ENCODE measurements at regions not wholly inside any gene's neighbourhood (a gene's known extent, or its start where the extent isn't known, plus 50 kb on each side); places are given as distances from the start of the nearest gene placed in this dataset.

DNA sequence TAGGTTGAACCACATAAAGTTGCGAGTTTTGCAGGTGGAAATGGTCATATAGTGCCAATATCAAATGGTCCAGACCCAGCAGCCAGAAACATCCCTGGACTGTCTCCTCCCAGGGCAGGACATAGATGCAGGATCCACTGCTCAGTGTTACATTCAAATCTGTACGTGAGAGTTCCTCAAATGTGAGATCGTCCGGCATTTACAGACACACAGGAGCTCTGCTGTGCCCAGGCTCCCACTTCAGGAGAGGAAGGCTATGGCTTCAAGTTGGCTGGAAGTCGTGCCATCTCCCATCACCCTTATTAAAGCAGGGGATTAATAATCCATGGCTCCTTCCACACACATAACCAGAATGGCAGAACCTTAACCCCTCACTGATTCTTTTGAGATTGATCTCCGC, 688.2 kb upstream of the HS6ST1 start:
- H3K27me3 ChIP-seq: no peaks in the 10 kb centered on the region
- no peaks in the 10 kb centered on the region for H3K4me1 ChIP-seq
- DNase-seq (ENCODE audit: low spot score in 2 of 2): no peak
- H3K36me3 ChIP-seq: no peaks in the 10 kb centered on the region
- H3K4me3 ChIP-seq: no peak overlapping the region
- TF ChIP-seq, protein P1, sequence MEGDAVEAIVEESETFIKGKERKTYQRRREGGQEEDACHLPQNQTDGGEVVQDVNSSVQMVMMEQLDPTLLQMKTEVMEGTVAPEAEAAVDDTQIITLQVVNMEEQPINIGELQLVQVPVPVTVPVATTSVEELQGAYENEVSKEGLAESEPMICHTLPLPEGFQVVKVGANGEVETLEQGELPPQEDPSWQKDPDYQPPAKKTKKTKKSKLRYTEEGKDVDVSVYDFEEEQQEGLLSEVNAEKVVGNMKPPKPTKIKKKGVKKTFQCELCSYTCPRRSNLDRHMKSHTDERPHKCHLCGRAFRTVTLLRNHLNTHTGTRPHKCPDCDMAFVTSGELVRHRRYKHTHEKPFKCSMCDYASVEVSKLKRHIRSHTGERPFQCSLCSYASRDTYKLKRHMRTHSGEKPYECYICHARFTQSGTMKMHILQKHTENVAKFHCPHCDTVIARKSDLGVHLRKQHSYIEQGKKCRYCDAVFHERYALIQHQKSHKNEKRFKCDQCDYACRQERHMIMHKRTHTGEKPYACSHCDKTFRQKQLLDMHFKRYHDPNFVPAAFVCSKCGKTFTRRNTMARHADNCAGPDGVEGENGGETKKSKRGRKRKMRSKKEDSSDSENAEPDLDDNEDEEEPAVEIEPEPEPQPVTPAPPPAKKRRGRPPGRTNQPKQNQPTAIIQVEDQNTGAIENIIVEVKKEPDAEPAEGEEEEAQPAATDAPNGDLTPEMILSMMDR (IDR thresholded peaks at IDR 0.05): no peak
- intact Hi-C loops (cut with DNase I): no loop called here
- H3K27ac ChIP-seq: no peak overlapping the region
- no peaks in the 10 kb centered on the region for H3K9me3 ChIP-seq

DNA sequence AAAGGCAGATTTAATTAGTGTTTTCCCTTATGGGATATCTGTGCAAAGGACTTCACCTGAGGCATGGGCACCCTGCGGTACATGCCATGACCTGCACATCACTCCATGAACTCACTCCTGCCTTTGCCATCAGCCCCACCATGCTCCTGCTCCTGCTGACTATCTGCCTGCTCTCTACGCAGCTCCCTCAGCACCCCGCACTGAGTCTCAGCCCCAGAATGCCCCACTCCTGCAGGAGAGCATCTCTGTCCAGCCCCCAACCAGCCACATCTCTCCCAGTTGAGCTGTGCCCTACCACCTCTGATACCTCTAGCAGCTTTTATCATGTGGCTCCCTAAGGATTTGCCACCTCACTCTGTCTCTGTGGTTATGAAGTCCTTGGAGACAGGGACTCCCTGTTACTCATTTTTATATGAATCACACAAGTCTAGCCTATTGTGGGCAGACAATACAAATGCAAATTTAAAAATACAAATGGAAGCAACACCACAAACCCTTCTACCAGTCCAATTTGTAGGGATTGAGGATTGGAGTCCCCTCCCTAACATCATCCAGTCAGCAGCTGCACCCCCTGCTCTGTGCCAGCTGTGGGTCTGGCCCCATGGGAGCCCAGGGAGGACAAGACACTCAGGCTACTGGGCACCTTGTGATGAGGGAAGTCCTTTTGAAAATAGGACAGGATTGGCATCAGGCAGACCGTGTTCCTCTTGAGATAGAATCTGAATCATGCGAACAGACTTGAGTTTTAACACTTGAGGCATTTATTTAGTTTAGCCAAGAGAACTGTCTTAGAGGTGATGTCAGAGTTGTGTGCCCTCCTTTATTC, 689.6 kb upstream of the HS6ST1 start:
- Histone ChIP-seq H3K4me1 (no peaks in the 10 kb centered on the region), H3K4me3 (no peak overlapping the region), H3K9me3 (no peaks in the 10 kb centered on the region), H3K36me3 (no peaks in the 10 kb centered on the region), H3K27me3 (no peaks in the 10 kb centered on the region), H3K27ac (no peak overlapping the region)
- intact Hi-C loops (cut with DNase I): no loop called here
- DNase-seq (ENCODE audit: low spot score in 2 of 2): no peak
- TF ChIP-seq, protein P1 (IDR thresholded peaks at IDR 0.05): no peak

DNA sequence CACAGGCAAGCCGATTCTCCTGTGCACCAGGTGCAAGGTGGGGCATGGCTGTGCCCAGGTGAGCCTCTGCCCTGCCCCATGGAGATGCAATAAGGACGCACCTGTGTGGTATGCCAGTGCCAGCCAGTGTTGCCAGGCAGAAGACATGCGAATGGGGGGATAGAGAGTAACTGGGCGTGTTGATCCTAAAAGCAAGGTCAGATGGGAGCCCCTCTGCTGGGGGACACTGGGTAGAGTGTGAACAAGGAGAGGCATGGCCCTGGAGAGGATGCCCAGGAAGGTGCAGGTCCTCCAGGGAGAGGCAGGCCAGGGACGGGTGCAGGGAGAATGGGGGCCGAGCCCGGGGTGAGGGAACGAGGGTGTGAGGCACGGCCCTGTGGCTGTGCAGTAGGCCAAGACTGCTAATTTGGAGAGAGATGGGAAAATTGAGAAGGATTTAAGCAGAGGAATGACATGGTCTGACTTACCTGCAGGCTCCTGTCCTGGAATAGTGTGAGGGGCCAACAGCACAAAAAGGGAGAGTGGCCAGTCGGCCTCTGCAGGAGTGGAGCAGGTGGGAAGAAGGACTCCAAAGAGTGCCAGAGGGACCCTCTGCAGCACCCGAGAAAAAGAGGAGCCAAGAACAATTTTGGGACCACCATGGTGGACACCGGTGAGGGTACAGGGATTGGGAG, 690.4 kb upstream of the HS6ST1 start:
- DNase-seq (ENCODE audit: low spot score in 2 of 2): no peak
- H3K4me3 ChIP-seq: no peak overlapping the region
- H3K4me1 ChIP-seq: no peaks in the 10 kb centered on the region
- H3K36me3 ChIP-seq: no peaks in the 10 kb centered on the region
- no peaks in the 10 kb centered on the region for H3K9me3 ChIP-seq
- no peaks in the 10 kb centered on the region for H3K27me3 ChIP-seq
- H3K27ac ChIP-seq: no peak overlapping the region
- TF ChIP-seq, protein P1 (IDR thresholded peaks at IDR 0.05): no peak
- intact Hi-C loops (cut with DNase I): no loop called here

DNA sequence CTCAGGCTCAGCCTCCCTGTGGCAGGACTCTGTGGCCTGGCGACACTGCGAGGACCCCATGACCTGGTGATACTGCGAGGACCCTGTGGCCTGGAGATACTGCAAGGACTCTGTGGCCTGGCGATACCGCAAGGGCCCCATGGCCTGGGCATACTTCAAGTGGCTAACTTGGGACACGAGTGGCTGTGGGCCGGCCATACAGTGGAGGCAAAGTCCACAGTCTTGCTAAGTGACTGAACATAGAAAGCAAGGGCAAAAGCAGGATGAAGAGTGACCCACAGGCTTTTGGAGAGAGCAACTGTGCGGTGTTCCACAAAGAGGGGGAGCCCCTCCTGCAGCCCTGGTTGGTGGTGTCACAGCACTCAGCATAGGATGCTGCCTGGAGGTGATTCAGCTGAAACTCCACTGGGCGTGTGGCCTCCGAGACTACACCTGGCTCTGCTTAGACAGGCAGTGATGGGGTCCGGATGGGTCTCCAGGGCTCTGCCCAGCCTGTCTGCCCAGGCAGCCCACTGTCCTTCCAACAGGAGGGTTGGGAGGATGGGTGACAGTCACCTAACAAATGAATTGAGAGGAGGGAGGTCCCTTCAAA, 691.0 kb upstream of the HS6ST1 start:
- Histone ChIP-seq H3K4me1 (no peaks in the 10 kb centered on the region), H3K9me3 (no peaks in the 10 kb centered on the region), H3K27ac (no peak overlapping the region), H3K36me3 (no peaks in the 10 kb centered on the region), H3K27me3 (no peaks in the 10 kb centered on the region), H3K4me3 (no peak overlapping the region)
- TF ChIP-seq, protein P1 (IDR thresholded peaks at IDR 0.05): no peak
- intact Hi-C loops (cut with DNase I): no loop called here
- no peak for DNase-seq (ENCODE audit: low spot score in 2 of 2)

DNA sequence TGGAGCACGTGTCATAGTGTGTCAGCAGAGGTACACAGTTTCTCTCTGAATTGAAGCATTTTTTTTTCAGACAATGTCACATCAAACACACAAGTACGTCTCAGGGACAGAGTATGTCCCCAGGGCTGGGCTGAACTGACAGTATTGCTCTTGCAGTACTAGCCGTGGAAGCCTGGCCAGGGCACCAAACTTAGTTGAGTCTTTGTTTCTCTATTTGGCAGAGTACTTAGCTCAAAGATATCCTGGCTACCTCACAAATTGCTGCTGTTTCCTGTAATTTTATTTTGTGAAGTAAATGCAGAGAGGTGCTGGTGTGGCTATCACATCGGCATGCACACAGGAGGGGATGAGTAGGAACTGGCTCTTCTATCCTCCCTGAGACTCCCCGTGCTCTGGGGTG, 691.6 kb upstream of the HS6ST1 start:
- H3K4me3 ChIP-seq: no peak overlapping the region
- no peak overlapping the region for H3K27ac ChIP-seq
- H3K4me1 ChIP-seq: no peaks in the 10 kb centered on the region
- DNase-seq (ENCODE audit: low spot score in 2 of 2): no peak
- TF ChIP-seq, protein P1 (IDR thresholded peaks at IDR 0.05): no peak
- intact Hi-C loops (cut with DNase I): no loop called here
- H3K9me3 ChIP-seq: no peaks in the 10 kb centered on the region
- no peaks in the 10 kb centered on the region for H3K27me3 ChIP-seq
- no peaks in the 10 kb centered on the region for H3K36me3 ChIP-seq
